GM19023 (cell line): ENCODE measurements at regions not wholly inside any gene's neighbourhood (a gene's known extent, or its start where the extent isn't known, plus 50 kb on each side); places are given as distances from the start of the nearest gene placed in this dataset.

Experiments used
- ATAC-seq: cut with Tn5 transposase; IDR thresholded peaks from one replicate; pipeline ENCODE4 v1.9.1; 2021; ENCODE audit warnings: mild to moderate bottlenecking, moderate library complexity; ENCODE audit not compliant: unreplicated experiment

DNA sequence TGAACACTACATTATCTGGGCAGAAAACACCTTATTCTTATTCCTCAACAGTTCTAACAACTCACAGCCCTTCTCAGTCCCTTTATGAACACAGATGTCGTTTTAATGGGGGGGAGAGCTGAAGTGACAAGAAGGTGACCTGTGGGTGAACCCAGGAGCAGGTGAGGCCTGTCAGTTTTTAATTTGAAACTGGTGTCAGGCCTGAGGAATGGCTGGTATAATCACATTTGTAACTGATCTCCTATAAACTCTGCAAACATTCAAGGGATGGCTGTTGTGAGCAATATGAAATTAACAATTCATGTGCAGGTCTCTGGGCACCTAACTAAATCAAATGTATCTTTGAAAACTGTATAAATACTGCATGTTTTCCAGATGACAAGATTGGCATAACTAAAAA lies 362.1 kb upstream of the NR5A2 start:
- no peak for ATAC-seq

DNA sequence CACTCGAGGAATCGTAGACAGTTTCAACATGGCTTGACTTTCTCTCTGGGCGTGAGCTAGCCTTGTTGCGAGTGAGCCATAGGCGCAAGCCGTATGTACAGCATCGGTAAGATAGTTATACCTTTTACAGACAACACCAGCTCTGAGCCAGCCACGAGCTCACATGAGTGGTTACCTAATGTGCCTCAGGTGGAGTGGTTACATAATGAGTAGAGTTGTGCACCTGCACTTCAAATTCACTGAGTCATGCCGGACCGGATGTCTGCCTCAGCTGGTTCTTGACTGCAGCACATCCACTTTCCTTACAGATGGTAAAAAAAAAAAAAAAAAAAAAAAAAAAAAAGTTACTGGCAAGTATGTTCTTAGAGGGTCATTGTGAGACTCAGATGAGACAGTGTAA lies 360.4 kb upstream of the NR5A2 start:
- ATAC-seq, result no peak

DNA sequence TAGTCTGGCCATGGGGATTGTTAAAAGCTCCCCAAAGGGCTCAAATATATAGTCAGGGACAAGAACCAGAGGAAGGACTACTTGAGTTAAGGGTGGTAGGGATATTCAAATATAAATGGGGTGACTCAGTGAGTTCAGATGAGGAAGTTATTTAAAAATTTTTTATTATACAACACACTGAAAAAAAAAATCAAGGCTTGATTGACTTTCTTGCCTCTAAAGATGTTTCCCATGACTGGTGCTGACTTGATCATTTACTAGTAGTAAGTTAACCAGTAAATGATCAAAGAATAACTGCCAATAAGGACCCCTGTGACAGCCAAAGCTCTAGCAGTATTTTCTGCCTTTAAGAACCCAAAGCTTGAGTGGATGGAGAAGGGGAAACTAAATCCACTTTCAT lies 357.6 kb upstream of the NR5A2 start:
- ATAC-seq, result no peak

DNA sequence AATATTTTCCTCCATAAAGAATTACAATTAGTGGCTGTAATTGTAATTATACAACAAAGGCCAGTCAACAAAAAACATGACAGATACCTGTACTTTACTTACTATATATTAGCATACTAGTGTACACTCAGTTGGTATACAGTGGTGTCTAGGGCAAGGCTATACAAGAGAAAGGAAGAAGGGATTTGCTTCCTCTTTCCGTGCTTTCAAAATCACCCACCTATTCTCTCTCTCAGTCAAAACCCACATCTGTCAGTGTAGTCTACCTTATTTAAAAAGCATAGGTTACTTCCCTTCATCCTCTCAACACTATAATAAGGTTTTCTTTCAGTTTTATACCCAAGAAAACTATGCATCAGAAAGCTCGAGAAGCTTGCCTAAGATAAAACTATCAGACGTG lies 355.8 kb upstream of the NR5A2 start:
- no peak for ATAC-seq

DNA sequence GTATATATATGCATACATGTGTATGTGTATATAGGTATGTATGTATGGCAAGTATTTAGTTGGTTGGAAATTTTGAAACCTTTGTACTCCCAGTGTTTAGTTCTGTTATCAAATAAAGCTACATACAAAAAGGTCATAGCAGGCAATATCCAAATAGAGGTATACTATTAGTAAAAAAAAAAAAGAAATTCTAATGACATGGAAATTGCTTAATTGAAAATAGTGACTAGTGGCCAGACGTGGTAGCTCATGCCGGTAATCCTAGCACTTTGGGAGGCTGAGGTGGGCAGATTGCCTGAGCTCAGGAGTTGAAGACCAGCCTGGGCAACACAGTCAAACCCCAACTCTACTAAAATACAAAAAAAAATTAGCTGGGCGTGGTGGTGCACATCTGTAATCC lies 351.6 kb upstream of the NR5A2 start:
- ATAC-seq, result no peak

DNA sequence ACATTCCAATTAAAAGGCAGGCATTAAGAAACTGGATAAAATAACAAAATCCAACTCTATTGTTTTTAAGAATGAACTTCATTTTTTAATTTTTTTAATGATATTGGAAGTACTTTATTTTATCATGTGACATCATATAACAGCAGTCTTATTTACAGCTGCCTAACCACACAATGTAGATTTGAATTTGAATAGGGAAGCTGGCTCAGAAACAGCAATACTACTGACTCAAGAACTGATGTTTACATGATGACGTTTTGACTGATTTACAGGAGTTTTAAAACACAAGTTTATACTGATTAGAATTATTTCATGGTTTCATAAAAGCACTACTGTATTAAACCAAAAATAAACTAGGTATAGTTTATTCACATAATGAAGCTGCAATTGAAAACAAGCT lies 348.7 kb upstream of the NR5A2 start:
- no peak for ATAC-seq

DNA sequence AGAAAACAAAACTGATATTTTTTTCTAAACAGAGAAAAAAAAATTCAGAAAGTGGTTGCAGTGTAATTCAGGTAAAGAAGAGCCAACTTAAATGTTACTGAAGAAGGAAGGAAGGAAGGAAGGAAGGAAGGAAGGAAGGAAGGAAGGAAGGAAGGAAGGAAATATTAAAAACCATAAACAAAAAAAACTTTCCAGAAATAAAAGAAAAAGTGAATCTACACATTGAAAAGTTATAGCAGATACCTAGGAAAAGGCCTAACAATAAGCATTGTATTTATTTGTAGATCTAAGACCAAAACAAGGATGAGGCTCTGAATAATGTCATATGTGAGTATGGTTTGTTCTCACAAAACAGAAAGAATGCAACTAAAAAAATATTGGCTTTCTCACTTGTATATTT lies 345.4 kb upstream of the NR5A2 start:
- no peak for ATAC-seq

DNA sequence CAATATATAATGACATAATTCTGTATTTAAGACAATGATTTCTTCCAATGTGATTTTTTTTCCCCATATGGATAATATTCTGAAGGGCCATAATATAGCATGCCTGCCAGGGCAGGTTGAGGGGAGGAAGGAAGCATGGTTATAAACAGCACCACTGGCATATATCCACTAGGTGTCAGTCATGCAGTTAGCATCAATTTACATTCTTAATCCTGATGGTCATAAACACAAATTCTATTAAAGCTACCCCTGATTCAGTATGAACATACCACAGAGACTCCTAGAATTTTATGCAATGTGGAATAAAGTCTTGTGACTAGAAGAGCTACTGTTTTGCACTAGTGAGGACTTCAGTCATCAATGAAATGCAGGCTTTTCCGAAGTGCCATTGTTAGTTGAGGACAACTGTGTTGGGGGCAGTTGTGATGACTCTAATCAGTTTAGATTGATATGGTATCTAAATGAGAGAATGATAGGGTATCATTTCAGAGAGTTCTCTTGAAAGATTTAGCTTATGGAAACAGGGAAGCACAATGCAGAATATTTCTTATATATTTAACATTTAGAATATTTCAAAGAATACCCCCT lies 342.7 kb upstream of the NR5A2 start:
- ATAC-seq, result peak; percentile 69

DNA sequence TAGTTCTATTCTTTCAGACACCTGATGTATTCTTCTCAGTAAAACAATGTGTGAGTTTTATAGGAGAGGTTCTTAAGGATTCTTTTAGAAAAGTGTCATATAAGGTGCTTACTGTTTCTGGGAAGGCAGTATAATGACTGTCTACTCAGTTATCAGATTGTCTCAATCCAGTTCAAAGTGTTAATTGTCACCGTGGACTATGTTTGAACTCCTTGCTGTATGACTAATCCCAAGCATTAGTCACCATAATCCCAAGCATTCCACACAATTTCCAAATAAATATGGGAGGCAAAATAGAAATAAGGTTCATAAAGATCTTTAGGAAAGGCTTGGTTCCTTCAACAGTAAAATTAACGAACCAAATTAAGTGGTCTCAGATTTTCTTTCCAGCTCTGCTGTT lies 342.1 kb upstream of the NR5A2 start:
- ATAC-seq, result no peak

DNA sequence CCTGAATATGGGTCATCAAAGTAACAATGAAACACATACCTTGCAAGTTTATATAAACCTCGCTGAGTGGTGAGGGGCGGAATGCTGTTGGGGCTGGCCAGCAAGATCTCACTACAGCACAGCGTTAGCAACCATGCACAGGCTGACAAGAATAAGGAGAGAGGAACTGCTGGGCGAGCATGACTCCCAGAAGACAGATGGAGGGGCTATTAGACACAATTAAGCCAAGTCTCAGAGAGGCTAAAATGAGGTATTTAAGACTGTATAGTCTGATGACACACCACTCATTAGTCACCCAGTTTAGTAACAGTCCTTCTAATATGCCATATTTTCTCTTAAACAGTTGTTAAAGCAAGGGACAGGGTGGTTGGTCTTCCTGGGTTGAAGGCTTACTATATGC lies 340.2 kb upstream of the NR5A2 start:
- ATAC-seq, result no peak

DNA sequence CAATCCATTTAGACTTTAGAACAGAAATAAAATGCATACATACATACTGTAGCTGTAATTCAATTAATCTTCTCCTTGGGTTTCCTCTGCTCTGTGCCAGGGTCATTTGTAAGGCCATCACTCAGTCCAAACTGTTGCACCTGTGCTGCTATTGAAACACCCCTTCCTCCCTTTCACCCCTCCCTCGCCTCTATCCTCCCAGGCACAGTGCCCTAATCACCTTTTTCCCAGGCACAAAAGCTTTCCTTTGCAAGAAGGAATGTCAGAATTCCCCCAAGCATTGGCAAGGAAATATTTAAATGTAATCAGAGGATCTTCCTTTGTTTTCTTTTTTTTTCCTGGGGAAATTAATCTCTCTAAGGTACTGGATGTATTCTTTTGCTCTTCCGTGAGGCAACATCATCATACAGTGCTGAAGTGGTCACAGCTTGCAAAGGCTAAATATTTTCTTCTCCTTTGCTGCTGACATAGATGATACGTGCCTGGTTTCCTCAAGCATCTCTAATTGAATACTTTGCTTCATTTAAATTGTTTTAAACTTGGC lies 339.3 kb upstream of the NR5A2 start:
- no peak for ATAC-seq

DNA sequence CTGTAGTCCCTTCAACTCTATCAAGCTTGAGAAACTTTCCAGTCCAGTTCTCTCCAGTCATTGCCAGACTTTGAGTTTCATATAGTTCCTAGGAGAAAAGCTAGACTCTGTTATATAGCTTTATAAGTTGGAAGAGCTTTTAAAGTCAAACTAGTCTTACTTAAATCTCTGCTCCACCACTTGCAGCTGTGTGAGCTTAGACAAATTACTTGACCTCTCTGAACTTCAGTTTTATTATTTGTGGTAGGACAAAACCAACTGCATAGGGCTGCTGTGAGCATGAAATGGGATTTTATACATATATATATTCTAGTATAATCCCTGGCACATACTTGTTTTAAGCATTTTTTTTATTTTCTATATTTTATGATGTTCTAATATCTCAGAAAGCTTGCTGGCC lies 338.7 kb upstream of the NR5A2 start:
- ATAC-seq, result no peak

DNA sequence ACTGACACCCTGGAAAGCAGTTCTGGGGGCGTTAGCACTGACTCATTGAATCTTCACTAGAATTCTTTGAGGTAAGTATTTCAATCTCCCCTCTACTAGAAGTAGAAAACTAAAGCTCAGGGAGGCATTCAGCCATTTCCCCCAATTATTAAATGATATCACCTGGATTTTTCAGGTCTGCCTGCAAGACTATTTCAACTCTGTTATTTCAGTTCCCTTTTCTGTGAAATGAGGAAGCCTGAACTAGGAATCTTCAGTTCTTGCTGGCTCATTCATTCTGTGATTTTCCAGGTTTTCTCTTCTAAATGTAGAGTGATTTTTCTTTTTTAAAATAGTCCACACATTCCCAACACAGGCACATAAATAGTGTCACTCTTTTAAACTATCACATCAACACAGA lies 337.0 kb upstream of the NR5A2 start:
- ATAC-seq, result no peak

DNA sequence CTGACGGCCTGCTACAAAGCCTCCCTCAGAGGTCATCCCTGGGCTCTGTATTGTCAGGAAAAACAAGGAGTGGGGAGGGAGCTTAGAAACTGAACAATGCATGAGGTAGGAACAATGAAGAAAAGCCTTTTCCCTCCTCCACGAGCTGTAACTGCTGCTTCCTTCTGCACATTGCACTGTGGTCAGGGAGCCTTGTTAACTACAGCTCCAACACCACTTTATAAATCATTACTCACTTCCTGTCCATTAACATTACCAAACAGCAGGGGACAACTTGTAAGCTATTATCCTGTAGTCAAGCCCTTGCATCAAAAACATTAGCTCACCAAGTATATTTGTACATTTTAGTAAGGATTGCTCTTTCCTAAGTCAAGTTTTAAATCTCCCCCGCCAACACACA lies 336.0 kb upstream of the NR5A2 start:
- no peak for ATAC-seq

DNA sequence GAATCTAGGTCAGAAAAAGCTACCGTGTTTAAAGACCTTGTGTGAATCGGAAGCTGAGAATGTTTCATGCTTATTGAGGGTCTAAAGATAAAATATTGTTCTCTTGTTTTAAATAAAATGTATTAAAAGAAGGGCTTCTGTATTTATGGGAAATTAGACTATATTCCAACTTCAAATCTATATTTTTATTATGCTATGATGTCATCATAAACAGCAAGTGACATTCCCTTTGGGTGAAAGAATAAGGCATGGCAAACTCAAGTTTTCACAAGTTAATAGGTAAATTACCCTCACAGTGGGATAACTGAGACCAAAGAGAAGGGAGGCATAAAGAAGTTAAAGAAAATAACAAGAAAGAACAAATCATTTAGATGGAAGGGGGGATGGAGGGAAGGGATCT lies 333.8 kb upstream of the NR5A2 start:
- ATAC-seq, result no peak

DNA sequence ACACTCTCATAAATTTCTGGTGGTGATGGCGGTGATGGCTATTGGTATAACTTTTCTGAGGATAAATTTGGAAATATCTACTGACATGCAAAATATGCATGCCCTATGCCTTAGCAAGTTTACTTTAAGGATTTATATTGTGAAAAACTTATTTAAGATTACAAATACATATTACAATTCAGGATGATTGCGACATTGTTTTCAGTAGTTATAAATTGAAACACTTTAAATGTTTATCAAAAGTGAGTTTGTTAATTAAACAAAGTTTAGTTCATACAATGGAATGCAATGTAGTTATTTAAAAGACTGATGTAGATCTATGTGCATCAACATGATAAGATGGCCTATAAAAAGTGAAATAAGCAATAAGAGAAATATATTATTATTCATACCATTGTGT lies 331.3 kb upstream of the NR5A2 start:
- ATAC-seq, result no peak

DNA sequence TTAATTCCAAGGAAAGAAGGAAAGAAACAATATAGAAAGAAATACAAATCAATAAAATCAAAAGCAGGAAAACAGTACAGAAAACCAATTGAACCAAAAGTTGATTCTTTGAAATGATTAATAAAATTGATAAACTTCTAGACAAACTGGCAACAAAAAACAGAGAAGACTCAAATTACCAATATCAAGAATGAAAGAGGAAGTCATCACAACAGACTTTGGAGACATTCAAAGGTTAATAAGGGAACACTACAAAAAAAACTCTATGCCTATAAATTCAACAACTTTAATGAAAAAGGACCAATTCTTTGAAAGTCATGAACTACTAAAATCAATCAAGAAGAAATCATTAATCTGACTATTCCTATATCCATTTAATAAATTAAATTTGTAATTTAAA lies 329.3 kb upstream of the NR5A2 start:
- no peak for ATAC-seq

DNA sequence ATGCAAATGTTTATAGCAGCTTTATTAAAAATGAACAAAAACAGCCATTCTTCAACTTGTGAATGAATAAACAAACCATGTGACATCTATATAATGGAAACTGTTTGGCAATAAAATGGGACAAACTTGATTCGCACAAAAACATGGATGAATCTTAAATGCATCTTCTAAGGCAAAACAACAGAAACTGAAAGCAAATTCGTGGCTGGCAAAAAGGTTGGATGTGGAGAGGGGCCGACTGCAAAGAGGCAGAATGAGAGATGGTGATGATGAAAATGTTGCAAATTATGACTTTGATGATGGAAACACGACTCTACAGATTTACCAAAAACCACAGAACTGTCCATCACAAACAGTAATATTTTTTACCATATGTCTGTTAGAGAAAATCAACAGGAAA lies 327.0 kb upstream of the NR5A2 start:
- no peak for ATAC-seq

DNA sequence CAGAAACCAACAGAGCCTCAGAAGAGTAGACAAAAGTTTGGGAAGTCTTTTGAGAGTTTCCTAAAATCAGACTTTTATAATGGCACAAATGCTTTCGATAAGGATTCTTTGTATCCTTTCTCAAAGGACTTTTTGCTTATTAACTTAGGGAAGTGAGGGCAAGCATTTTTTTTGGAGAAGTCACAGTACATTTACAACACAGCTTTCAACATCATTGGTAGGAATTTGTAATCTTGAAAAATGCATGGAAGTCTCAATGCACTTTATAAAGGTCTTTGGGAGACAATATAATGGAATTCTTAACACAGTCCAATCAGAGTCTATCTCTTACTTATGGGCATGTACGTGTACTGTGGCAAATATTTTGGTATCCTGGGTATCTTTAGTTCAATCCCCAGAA lies 325.8 kb upstream of the NR5A2 start:
- ATAC-seq, result no peak

DNA sequence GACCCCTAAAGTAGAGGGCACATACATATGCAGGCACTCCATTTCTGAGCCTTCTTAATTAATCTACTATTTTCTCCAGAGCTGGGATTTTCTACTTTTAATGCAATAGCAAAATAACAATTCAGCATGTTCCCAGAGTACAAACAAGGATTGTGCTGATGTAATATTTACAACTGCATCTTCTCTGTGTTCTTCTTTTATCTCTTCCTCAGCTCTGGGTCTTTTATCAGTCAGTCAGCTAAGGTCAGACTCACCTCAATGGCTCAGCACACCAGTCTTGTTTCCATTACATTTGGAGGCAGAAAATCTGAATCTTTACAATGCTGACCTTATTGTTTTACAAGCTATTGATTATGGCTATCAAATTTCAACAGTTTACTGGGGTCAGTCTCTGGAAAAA lies 323.3 kb upstream of the NR5A2 start:
- ATAC-seq, result no peak

DNA sequence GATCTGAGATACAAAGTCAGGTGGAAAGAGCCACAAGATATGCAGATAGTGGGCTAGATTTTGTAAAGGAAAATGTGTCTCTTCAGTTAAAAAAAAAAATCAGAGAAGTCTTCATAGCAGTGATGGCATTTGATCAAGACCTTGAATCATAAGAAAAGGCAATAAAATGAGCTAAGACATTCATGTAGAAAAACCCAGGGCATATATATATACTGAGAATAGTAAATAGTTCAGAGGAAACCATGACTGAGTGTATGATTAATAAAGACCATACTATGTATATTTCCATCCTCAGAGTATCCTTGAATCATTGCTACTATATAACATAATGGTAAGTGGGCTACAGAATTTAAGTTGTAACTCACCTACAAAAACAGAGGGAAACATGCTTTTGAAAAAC lies 321.7 kb upstream of the NR5A2 start:
- ATAC-seq, result no peak

DNA sequence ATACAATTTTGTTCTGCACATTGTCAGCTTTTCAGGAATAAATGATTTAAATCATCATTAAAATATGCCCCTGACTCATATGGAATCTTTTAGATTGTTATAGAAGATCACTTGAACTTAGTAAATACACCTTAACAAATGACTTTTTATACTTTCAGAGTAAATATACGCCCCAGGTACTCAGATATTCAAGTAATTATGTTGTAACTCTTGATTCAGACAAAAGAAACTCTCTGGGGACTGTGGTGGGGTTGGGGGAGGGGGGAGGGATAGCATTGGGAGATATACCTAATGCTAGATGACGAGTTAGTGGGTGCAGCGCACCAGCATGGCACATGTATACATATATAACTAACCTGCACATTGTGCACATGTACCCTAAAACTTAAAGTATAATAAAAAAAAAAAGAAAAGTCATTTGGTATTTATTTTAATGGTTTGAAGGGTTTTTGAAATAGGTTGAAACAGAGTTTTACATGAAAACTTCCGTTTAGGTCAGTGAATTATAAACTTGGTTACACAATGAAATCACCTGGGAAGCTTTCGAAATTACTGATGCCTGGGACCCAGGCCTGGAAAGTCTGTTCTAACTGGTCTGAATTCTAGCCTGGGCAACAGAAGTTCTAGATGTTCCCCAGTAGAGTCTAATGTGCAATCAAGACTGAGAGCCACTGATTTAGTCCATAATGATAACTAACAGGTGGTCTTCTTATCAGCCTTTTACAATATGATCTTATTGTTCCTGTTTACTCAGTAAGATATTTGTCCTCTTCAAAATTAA lies 320.5 kb upstream of the NR5A2 start:
- ATAC-seq, result no peak

DNA sequence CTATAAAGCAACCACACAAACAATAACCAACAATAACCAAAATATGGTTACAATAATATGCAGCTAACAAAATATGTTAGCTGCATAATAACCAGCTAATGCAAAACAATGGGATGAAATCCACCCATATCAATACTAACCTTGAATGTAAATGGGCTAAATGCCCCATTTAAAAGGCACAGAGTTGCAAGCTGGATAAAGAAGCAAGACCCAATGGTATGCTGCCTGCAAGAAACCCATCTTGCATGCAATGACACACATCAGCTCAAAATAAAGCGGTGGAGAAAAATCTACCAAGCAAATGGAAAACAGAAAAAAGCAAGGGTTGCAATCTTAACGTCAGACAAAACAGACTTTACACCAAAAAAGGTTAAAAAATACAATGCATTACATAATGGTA lies 316.5 kb upstream of the NR5A2 start:
- no peak for ATAC-seq
